H1 (cell line): ENCODE measurements at regions not wholly inside any gene's neighbourhood (a gene's known extent, or its start where the extent isn't known, plus 50 kb on each side); places are given as distances from the start of the nearest gene placed in this dataset.

Experiments used
- BCL11A ChIP-seq, 2 experiments: IDR thresholded peaks; one replicate each; pipeline ENCODE4 v1.6.1; 2011; ENCODE audit warnings: low read depth in 2 of 2, low read length in 2 of 2, mild to moderate bottlenecking in 2 of 2
- CHD1 ChIP-seq: IDR thresholded peaks from 2 replicates; pipeline ENCODE4 v1.6.1; 2012; ENCODE audit warnings: low read depth, low read length, improper control_type of control experiment
- CREB1 ChIP-seq: IDR thresholded peaks from 2 replicates; pipeline ENCODE4 v1.6.1; 2012; ENCODE audit warnings: inconsistent platforms
- JUND ChIP-seq: IDR thresholded peaks from 2 replicates; pipeline ENCODE4 v1.6.1; 2011; ENCODE audit warnings: mild to moderate bottlenecking, improper control_type of control experiment, low read length
- POLR2A ChIP-seq, 2 experiments: IDR thresholded peaks; 1 replicate in 1 of 2; 2 replicates in 1 of 2; pipeline ENCODE4 v1.6.1; 2011; ENCODE audit warnings: low read depth in 2 of 2, low read length in 2 of 2, mild to moderate bottlenecking in 2 of 2; ENCODE audit errors: control extremely low read depth in 1 of 2
- SIRT6 ChIP-seq: IDR thresholded peaks from one replicate; pipeline ENCODE4 v1.7.1; 2012; ENCODE audit warnings: low read length, inconsistent platforms
- SP2 ChIP-seq: IDR thresholded peaks from 2 replicates; pipeline ENCODE4 v1.6.1; 2012; ENCODE audit warnings: mild to moderate bottlenecking, low read length, inconsistent platforms
- SRF ChIP-seq: IDR thresholded peaks from 2 replicates; pipeline ENCODE4 v1.6.1; 2011; ENCODE audit warnings: mild to moderate bottlenecking, low read depth, low read length, moderate library complexity
- SUZ12 ChIP-seq: fragments of 200-600 bp; sonication (generic); IDR thresholded peaks from 2 replicates; pipeline ENCODE4 v1.6.1; 2012; ENCODE audit warnings: mild to moderate bottlenecking, inconsistent platforms, low read length, moderate library complexity, mixed read lengths
- TBP ChIP-seq: IDR thresholded peaks from 2 replicates; pipeline ENCODE4 v1.6.1; 2011; ENCODE audit warnings: low read depth, low read length, improper control_type of control experiment
- TF ChIP-seq, protein P1 (sequence below): fragments of 300-600 bp; sonication (generic); IDR thresholded peaks from 2 replicates; pipeline ENCODE4 v1.7.1; 2012; ENCODE audit warnings: low read length, moderate library complexity, mild to moderate bottlenecking, inconsistent platforms; ENCODE audit not compliant: insufficient replicate concordance
- TF ChIP-seq, protein P2 (sequence below): IDR thresholded peaks from 2 replicates; pipeline ENCODE4 v1.6.1; 2012; ENCODE audit warnings: inconsistent platforms
- TF ChIP-seq, protein P3 (sequence below): IDR thresholded peaks from 2 replicates; pipeline ENCODE4 v1.6.1; 2011; ENCODE audit warnings: low read length, improper control_type of control experiment

DNA sequence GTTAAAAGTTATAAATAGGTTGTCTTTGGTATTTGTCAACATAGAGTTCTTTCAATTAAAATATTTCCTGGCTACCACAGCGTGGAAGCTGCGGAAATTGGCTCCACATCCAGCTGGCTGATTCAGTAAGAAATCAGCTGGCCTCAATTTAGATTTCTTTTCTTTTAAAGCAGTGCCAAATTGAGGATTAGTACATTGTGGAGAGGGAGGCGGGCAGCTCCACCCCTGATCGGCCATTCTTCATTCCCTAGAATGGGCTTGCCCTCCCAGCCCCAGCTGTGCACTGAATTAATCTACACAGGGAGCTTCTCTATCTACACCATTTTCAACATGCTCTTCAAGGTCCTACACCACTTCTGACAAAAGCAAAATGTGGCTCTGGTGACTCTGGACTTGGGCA lies 624.8 kb downstream of the DACH1 start (continued):
- TF ChIP-seq, protein P1, sequence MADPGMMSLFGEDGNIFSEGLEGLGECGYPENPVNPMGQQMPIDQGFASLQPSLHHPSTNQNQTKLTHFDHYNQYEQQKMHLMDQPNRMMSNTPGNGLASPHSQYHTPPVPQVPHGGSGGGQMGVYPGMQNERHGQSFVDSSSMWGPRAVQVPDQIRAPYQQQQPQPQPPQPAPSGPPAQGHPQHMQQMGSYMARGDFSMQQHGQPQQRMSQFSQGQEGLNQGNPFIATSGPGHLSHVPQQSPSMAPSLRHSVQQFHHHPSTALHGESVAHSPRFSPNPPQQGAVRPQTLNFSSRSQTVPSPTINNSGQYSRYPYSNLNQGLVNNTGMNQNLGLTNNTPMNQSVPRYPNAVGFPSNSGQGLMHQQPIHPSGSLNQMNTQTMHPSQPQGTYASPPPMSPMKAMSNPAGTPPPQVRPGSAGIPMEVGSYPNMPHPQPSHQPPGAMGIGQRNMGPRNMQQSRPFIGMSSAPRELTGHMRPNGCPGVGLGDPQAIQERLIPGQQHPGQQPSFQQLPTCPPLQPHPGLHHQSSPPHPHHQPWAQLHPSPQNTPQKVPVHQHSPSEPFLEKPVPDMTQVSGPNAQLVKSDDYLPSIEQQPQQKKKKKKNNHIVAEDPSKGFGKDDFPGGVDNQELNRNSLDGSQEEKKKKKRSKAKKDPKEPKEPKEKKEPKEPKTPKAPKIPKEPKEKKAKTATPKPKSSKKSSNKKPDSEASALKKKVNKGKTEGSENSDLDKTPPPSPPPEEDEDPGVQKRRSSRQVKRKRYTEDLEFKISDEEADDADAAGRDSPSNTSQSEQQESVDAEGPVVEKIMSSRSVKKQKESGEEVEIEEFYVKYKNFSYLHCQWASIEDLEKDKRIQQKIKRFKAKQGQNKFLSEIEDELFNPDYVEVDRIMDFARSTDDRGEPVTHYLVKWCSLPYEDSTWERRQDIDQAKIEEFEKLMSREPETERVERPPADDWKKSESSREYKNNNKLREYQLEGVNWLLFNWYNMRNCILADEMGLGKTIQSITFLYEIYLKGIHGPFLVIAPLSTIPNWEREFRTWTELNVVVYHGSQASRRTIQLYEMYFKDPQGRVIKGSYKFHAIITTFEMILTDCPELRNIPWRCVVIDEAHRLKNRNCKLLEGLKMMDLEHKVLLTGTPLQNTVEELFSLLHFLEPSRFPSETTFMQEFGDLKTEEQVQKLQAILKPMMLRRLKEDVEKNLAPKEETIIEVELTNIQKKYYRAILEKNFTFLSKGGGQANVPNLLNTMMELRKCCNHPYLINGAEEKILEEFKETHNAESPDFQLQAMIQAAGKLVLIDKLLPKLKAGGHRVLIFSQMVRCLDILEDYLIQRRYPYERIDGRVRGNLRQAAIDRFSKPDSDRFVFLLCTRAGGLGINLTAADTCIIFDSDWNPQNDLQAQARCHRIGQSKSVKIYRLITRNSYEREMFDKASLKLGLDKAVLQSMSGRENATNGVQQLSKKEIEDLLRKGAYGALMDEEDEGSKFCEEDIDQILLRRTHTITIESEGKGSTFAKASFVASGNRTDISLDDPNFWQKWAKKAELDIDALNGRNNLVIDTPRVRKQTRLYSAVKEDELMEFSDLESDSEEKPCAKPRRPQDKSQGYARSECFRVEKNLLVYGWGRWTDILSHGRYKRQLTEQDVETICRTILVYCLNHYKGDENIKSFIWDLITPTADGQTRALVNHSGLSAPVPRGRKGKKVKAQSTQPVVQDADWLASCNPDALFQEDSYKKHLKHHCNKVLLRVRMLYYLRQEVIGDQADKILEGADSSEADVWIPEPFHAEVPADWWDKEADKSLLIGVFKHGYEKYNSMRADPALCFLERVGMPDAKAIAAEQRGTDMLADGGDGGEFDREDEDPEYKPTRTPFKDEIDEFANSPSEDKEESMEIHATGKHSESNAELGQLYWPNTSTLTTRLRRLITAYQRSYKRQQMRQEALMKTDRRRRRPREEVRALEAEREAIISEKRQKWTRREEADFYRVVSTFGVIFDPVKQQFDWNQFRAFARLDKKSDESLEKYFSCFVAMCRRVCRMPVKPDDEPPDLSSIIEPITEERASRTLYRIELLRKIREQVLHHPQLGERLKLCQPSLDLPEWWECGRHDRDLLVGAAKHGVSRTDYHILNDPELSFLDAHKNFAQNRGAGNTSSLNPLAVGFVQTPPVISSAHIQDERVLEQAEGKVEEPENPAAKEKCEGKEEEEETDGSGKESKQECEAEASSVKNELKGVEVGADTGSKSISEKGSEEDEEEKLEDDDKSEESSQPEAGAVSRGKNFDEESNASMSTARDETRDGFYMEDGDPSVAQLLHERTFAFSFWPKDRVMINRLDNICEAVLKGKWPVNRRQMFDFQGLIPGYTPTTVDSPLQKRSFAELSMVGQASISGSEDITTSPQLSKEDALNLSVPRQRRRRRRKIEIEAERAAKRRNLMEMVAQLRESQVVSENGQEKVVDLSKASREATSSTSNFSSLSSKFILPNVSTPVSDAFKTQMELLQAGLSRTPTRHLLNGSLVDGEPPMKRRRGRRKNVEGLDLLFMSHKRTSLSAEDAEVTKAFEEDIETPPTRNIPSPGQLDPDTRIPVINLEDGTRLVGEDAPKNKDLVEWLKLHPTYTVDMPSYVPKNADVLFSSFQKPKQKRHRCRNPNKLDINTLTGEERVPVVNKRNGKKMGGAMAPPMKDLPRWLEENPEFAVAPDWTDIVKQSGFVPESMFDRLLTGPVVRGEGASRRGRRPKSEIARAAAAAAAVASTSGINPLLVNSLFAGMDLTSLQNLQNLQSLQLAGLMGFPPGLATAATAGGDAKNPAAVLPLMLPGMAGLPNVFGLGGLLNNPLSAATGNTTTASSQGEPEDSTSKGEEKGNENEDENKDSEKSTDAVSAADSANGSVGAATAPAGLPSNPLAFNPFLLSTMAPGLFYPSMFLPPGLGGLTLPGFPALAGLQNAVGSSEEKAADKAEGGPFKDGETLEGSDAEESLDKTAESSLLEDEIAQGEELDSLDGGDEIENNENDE: no peak
- no peak for TF ChIP-seq SRF
- no peak for TF ChIP-seq TBP
- TF ChIP-seq CREB1: no peak
- no peak for TF ChIP-seq SP2
- TF ChIP-seq BCL11A (IDR thresholded peaks at IDR 0.05; ENCODE audit: low read depth in 2 of 2, low read length in 2 of 2): no peak
- TF ChIP-seq CHD1: no peak
- TF ChIP-seq, protein P2, sequence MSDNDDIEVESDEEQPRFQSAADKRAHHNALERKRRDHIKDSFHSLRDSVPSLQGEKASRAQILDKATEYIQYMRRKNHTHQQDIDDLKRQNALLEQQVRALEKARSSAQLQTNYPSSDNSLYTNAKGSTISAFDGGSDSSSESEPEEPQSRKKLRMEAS: no peak
- TF ChIP-seq SIRT6: no peak
- TF ChIP-seq JUND: no peak
- TF ChIP-seq, protein P3, sequence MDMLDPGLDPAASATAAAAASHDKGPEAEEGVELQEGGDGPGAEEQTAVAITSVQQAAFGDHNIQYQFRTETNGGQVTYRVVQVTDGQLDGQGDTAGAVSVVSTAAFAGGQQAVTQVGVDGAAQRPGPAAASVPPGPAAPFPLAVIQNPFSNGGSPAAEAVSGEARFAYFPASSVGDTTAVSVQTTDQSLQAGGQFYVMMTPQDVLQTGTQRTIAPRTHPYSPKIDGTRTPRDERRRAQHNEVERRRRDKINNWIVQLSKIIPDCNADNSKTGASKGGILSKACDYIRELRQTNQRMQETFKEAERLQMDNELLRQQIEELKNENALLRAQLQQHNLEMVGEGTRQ: no peak
- no peak for TF ChIP-seq POLR2A (IDR thresholded peaks at IDR 0.05; ENCODE audit: control extremely low read depth in 1 of 2, low read depth in 2 of 2, low read length in 2 of 2)
- TF ChIP-seq SUZ12: no peak
